Amygdala (tissue), 56 donors: ENCODE measurements at regions not wholly inside any gene's neighbourhood (a gene's known extent, or its start where the extent isn't known, plus 50 kb on each side); places are given as distances from the start of the nearest gene placed in this dataset.

Source experiments
- DNase-seq, 56 donors: peaks; one replicate each; lab custom pipeline; 2025; lab: John Stamatoyannopoulos, UW

DNA sequence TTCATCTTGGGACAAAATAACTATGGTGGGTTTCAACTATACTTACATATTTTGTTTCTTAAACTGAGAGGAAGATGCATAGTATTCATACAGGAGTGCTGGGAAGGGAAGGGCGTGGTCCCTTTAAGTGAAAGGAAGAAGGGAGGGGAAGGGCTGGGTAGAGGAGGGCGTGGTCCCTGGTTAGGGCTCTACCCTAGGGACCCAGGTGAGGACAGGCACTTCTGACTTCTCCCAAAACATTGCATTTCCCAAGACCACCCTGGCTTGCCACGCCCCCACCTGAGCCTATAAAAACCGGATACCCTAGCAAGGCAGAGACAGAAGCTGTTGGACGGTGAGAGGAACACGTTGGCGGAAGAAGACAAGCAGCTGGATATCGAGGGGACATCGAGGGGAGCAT, 157.6 kb upstream of the PLXNA4 start:
- DNase-seq = no peak

DNA sequence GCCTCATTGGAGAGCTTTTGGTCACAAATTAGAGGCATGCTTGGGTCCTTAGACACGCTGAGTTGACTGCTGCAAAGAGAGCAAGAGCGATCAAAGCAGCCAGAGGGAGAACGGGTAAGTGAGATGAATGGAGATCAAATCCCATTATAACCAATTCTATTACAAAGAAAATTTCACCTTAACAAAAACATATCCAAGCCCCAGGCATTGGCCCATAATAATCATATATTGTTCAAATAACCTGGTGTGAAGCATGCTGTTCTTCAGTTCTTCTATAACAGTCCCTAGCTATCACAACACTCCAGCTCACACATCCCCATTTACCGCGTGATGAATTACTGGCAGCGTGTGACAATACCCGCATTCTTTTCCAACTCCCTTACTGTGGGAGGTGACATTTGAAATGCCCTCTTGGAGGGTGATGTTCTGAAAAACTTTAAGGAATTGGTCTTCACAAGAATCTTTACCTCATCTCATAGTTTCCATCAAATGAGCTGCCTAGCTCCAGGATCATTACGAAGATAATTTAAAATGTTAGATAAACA, 156.1 kb upstream of the PLXNA4 start:
- DNase-seq = no peak

DNA sequence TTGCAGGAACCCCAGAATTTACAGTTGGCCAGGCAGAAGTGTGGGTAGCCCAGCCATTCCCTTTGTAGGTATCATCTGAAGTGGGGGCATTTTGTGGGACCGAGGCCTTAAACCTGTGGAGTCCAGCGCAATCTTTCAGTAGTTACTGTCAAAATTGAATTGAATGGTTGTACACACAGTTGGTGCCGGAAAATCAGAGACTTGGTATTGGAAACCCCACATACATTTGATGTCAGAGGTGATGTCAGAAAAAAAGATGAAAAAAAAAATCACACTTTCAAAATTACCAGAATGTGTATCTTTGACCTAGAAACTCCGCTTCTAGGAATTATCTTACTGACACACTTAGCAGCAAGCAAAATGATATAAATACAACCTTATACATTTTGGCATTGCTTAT, 153.8 kb upstream of the PLXNA4 start:
- no peak for DNase-seq

DNA sequence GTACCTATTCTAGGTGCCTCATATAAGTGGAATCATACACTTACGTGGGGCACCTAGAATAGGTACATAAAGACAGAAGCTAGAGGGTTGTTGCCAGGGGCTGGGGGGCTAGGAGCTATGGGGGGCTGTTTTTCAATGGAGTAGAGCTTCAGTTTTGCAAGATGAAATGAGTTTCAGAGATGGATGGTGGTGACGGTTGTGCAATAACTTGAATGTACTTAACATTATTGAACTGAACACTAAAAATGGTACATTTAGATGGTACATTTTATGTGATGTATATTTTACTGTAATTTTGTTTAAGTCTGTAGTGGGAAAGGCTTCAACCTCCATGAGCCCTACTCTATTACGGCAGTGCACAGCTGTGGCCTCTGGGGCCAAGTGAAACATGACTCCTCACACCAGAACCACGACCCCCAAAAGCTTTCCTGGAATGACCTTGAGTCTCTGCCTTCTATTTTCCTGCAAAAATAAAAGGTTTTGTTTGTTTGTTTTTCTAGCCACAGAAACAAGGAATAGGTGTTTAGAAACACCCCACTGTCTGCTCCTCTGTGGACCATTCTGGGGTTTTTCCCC, 147.3 kb upstream of the PLXNA4 start:
- DNase-seq = no peak

DNA sequence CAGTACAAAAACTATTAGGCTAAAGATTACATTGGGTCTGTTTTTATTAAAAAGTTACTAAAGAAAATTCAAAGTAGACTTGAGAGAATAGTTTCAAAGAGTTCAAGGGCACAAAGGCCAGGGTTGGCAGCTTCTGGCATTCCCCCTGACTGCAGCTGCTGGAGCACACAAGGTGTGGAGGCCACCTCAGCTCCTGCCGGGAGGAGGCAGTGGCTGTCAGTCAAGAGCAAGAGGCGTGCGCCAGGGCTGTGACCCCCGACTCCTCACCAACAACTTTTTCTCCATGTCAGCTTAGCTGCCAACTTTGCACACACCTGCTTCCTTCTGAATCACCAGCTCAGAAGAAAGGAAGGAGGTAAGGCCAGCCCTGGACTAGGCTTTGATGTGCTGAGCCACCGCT, 144.6 kb upstream of the PLXNA4 start:
- no peak for DNase-seq

DNA sequence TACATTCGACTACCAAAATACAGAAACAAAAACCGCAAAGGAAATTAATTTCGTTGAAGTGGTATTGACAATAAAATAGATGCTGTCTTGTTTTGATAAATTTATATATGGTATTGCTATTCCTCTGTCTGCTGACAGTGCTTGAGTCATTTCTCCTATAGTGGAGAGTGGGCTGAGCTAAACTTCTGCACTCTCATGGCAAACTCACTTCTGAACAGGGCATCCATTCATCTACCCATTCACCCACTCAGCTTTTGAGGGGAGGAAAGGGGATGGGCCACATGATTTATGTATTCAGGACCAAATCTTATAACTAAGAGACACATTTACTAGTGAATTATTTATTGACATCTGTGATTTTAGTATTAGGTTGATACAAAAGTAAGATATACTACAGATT, 137.6 kb upstream of the PLXNA4 start:
- DNase-seq = no peak

DNA sequence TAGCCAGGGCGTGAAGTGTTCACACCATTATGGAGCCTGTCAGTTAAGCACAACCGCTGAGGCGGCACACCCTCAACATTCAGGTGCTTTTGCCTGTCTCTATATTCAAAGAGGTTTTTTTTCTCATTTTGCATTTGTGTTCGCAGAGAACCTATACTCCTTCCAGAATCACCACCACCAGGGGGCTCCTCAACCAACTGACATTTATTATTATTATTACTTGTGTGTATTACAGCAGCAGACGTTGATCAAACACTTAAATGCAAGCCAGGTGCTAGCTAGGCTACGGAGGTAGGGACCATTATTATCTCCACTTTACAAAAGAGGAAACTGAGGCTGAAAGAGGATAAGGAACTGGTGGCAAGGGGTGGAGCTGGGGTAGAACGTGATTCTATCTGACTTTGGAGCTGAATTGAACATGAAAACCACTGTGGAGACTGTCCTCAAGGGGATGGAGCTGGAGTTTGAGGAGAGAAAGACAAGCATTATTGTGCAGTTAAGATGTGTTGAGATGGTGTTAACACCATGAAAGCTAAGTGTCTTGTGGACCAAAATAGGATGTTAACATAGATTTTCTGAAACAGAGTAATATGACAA, 133.8 kb upstream of the PLXNA4 start:
- peak in 1 of 56 donors; percentile 14 for DNase-seq

DNA sequence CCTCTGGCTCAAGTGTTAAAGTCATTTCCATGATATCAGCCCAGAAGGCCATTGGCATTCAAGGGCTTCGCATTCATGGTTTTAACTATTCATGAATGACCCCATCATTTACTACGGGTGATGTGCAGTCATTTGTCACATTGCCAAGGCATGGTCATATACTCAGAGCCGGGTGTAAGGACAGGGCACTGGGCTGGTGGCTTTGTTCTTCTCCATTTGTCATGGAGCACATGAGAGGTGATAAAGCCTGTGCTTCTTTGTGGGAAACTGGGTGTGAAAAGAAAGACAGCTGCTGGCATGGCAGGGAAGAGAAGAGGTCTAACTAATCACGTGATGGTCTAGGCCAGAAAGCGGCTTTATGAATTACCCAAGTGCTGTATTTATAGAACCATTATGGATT, 132.2 kb upstream of the PLXNA4 start:
- DNase-seq = no peak

DNA sequence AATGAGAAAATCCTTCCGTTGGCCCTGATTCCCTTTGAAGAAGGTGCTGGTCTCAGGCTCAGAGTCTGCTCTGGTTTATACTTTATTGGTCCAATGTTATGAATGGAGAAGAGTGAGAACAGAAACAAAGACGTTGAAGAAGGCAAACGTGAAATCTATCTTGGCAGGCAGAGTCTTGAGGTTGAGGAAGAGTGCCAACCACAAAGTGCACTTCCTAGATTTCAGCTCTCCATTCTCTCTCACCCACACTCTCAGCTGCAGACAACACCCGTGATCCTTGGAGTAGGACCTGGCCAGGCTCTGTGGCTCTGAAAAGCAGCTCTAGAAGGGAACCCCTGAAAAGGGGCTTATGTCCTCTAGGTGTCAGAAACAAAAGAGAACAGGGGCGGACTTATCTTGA, 128.9 kb upstream of the PLXNA4 start:
- DNase-seq = no peak

DNA sequence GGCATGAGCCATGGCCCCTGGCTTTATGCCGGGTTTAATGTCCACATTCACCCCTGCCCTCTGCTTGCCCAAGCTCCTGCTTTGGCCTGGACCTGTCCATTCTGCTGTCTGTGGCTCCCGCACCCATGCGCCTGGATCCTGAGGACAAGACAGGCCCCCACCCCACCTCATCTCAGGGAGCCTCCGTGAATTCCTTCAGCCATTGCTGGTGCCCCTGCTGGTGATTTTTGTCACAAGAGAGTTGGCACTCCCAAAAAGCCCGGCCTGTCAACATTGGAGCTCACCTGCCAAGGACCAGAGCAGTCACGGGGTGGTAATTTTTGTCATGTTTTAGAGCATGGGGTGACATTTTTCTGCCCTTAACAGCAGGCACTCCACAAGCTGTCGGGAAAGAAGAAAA, 127.5 kb upstream of the PLXNA4 start:
- no peak for DNase-seq

DNA sequence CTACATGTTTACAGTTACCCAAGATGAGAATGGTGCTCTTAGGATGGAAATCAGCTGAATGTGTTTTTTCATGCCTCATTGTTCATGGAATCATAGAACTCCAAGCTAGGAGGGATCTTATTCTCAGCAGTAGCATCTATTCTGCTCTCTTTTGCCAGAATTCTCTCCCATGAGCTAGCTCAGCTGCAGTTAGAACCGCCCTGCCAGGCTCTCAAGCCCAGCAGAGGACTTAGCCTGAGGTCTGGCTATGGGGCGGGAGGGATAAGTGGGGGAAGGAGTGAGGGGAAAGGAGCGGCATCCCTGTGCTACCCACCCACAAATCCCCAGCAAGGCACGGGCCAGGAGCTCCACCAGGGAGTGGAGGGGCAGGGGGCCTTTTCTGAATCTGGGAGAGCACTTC, 120.7 kb upstream of the PLXNA4 start:
- DNase-seq = no peak

DNA sequence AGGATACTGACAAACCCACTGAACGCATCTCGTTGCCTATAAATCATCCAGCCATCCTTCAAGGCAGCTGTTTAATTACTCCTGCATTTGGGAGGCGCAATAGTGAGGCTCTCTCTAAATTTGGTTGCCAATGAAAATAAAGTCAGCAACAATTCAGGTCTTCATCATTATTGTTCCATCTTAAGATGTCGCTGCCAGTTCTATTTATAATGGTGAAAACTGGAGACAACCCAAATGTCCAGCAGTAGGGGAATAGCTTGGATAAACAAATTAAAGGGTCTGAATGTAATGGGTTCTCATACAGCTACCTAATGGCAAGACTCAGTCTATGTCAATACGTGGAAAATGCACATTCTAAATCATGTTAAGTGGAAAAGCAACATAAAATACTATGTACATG, 120.1 kb upstream of the PLXNA4 start:
- DNase-seq = no peak

DNA sequence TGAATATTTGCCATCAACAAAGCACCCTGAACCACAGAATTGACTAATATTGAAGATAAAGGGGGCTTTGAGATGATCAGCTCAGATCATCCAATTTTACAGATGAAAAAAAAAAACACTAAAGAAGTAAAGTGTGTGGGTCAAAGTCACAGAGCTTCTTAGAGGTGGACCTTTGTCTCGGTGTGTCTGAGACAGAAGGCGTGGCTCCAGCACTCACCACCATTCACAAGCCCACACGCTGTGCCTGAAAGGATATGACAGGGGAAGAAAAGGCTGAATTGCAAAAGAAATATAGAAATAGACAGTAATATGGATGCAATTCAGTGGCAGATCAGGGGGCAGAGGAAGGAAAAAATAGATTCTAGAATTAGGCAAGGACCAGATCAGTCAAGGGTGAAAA, 114.9 kb upstream of the PLXNA4 start:
- no peak for DNase-seq

DNA sequence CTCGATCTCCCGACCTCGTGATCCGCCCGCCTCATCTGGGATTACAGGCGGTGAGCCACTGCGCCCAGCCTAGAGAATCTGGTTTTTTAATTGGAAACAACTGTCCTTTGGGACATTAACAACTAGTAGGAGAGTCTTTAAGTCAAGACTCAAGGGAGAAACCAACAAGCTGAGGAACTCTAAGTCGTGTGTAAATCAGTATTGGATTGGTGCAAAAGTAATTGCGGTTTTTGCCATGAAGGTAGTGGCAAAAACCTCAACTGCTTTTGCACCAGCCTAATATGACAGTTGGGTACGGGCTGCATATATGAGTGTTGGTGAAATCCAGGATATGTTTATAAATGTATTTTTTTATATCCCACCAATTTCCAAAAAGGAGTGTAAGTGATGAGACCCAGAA, 113.9 kb upstream of the PLXNA4 start:
- DNase-seq = no peak

DNA sequence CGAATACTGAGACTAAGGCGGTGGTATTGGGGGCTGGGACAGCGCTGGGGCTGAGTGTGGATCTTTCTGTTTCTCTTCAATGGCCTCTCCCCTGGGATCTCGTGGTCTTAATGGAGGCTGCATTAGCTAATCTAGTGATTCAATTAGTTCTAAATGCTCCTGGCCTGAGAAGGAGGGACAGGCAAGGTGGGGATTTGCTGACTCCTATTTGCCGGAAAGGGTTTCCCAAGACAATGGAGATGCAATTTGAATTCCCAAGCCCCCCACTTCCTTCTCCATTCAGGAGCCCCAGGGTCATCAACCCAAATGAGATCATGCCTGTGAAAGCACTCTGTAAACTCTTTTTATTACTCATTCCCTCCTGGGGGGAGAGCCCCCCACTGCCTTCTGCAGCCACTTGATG, 111.7 kb upstream of the PLXNA4 start:
- no peak for DNase-seq

DNA sequence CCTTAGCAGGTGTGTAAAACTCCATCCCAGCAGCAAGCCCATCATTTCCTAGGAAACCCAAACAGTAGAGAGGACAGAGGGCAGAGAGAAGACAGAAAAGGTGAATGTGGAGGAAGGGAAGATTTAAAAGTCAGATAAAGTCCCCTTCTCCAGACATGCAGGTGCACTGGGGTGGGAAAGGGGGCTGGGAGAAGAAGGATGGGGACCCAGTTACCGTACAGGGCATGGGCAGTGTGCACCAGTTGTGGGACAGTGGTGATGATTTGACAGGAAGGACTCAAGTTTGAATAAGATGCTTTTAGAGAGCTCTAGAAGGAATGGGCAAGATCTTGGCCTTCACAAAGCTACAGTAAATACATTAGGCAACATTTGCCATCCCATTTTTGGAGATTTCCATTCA, 110.7 kb upstream of the PLXNA4 start:
- DNase-seq = no peak

DNA sequence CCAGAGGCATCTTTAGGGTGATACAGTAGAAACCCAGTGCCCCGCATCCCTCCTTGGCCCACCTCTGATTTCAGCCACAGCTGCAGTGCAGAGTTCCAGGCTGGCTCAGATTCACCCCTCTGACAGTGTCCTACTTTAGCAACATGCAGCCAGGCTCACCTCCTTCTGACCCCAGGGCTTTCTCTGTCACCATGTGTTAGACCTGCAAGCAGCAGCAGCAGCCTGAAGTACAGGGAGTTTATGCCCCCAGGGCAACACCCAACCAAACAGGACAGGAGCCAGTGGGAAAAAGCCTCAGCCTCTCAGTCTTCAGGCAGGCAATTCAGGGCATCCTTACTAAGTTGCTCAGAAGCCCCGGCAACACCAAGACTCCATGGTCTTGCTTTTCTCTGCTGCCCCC, 109.0 kb upstream of the PLXNA4 start:
- DNase-seq = no peak

DNA sequence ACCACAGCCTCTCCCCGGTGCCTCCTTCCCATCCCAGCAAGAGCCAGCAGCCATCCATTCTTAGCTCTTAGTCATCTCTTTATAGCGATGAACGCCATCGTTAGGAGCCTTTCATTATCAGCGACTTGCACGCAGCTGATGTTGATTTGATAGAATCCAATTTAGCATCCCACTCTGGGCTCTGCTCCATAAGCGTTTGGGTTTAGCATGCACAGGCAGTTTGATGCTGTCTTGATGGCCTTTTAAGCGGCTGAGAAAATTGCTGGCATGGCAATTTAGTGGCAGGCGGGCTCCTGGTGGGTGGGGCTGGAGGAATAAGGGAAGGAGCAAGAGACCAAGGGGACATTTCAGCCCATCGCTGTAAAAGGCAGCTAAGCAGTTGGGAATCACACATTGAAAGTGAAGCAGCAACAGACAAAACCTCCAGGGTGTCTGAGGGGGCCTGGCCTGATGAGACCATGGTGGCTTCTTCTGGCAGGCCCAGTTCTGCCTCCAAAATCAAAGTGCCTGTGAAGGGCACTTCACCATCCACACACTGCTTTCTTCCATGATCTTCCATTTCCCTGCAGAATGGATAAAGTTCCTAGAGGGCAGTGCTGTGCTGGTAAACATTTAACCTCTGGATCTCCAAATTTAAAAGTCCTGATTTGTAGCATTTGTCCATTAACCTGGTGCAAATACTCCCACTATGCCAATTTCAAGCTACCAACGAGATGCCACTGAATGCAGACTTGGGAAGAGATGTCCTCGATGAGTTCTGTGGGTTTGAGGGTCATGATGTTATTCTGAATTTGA, 107.8 kb upstream of the PLXNA4 start:
- no peak for DNase-seq

DNA sequence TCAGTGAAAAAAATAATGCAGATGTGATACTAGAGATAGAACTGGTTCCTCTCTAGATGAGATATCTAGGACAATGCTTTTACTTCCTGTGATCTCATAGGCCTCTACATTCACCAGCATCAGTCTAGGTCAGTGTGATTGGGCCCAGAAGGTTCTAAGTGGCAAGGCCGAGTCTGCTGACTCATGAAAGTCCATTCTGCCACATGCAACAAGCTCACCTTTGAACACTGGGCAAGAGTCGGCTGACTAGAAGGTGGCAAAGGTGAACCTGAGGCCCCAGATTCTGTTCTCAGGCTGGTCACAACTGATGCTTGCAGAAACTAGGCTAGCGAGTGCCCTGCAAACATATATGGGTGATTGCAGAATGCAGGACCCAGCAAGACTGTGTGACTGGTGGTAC, 105.7 kb upstream of the PLXNA4 start:
- DNase-seq = no peak

DNA sequence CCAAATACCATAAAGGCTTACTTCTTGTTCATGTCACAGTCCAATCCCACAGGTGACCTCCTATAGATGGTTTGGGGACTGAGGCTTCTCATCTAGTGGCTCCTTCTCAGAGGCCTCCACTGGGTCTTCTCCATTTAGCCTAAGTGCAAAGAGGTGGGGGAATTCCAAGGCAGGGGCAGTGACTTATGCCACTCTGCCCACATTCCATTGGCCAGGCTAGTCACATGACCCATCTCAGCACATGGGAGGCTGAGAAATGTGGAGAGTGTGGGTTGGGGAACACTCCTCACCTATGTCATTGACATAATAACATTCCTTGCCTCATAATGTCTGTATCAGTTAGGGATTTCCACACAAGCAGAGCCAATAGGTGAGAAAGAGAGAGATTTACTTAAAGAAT, 104.3 kb upstream of the PLXNA4 start:
- no peak for DNase-seq

DNA sequence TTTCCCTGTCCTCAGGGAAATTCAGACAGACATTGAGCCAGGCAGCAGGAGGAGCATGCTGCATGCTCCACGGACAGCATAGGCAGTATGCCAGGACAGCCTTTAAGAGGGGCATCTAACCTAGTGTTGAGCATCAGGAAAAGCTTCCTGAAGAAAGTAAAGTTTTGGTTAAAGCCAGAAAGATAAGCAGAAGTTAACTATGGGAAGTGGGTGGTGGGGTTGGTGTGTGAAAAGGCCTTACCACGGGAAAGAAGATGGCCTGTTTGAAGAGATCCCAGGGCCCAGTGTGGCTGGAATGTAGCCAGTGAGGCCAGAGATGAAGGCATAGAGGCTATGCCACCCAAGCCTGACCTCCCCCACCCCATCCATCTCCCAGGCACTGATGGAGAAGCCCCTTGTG, 102.4 kb upstream of the PLXNA4 start:
- DNase-seq = no peak

DNA sequence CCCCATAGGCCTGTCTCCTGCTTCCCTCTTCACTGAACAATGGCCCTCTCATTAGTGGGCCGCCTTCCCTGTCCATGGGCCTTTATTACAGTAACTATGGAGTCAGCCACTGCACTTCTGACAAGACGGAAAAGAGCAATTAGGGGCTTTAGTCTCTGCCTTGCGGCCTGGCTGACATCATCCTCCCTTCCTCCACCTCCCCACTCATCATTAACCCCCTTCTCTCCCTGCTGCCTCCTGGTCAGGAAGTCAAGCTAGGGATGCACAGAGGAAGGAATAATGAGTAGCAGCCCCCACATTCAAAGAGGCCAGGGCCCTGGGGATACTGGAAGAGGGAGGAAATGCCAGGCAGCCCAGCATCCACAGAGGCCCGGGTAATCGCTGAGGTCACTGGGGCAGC, 101.6 kb upstream of the PLXNA4 start:
- DNase-seq = no peak
